Neural progenitor cell (in vitro differentiated cells): ENCODE measurements at regions not wholly inside any gene's neighbourhood (a gene's known extent, or its start where the extent isn't known, plus 50 kb on each side); places are given as distances from the start of the nearest gene placed in this dataset.
"Not testable (repeated sequence)": the region's sequence is repeated elsewhere in the genome, so short reads cannot be mapped to it uniquely, and the experiment has no call there.

Experiments
- DNase-seq: peaks from one replicate; pipeline ENCODE4 v3.0.0-alpha.2; 2016; ENCODE audit warnings: low spot score
- H2AFZ ChIP-seq: fragments of 200-600 bp; sonication (generic); replicated peaks from 2 replicates; pipeline ENCODE4 v1.6.1; 2016; ENCODE audit warnings: antibody characterized with exemption
- H3F3A ChIP-seq: fragments of 200-600 bp; sonication (generic); 2 replicates; pipeline ENCODE4 v1.6.1; 2016; ENCODE audit warnings: antibody characterized with exemption, low read depth
- H3K27ac ChIP-seq: fragments of 200-600 bp; sonication (generic); 2 replicates; pipeline ENCODE4 v1.5.1; 2016; ENCODE audit warnings: mild to moderate bottlenecking
- H3K27me3 ChIP-seq: fragments of 200-600 bp; sonication (generic); 2 replicates; pipeline ENCODE4 v1.6.1; 2016; ENCODE audit warnings: mild to moderate bottlenecking, moderate library complexity
- H3K36me3 ChIP-seq: fragments of 200-600 bp; sonication (generic); 2 replicates; pipeline ENCODE4 v1.5.1; 2016
- H3K4me1 ChIP-seq: fragments of 200-600 bp; sonication (generic); 2 replicates; pipeline ENCODE4 v1.6.1; 2016; ENCODE audit warnings: mixed run types
- H3K4me2 ChIP-seq: fragments of 200-600 bp; sonication (generic); 2 replicates; pipeline ENCODE4 v1.6.1; 2016
- H3K4me3 ChIP-seq: fragments of 200-600 bp; sonication (generic); 2 replicates; pipeline ENCODE4 v1.5.1; 2016
- H3K79me2 ChIP-seq: fragments of 200-600 bp; sonication (generic); 2 replicates; pipeline ENCODE4 v1.6.1; 2016; ENCODE audit warnings: low read depth
- H3K9ac ChIP-seq: fragments of 200-600 bp; sonication (generic); 2 replicates; pipeline ENCODE4 v1.6.1; 2016
- H3K9me3 ChIP-seq: fragments of 200-600 bp; sonication (generic); 2 replicates; pipeline ENCODE4 v1.5.1; 2016; ENCODE audit warnings: low read depth
- H4K20me1 ChIP-seq: fragments of 200-600 bp; sonication (generic); 2 replicates; pipeline ENCODE4 v1.6.1; 2016; ENCODE audit warnings: low read depth
- H3K27ac Mint-ChIP-seq: 3 replicates; pipeline ENCODE4 v1.8.0; 2021; ENCODE audit warnings: mixed read lengths
- H3K27me3 Mint-ChIP-seq: 2 replicates; pipeline ENCODE4 v1.8.0; 2022; ENCODE audit warnings: low read depth, mild to moderate bottlenecking, inconsistent platforms, moderate library complexity, mixed read lengths; ENCODE audit not compliant: insufficient read depth
- H3K36me3 Mint-ChIP-seq: 3 replicates; pipeline ENCODE4 v1.8.0; 2021; ENCODE audit warnings: mixed read lengths
- H3K4me1 Mint-ChIP-seq: 3 replicates; pipeline ENCODE4 v1.8.0; 2021; ENCODE audit warnings: mixed read lengths
- H3K4me3 Mint-ChIP-seq: 3 replicates; pipeline ENCODE4 v1.8.0; 2021; ENCODE audit warnings: mild to moderate bottlenecking, moderate library complexity, mixed read lengths
- H3K9me3 Mint-ChIP-seq: 3 replicates; pipeline ENCODE4 v1.8.0; 2020; ENCODE audit warnings: mixed read lengths
- CTCF ChIP-seq: fragments of 200-600 bp; sonication (generic); IDR thresholded peaks from 2 replicates; pipeline ENCODE4 v1.5.1; 2017; ENCODE audit warnings: antibody characterized with exemption, mild to moderate bottlenecking
- EZH2 ChIP-seq: fragments of 200-600 bp; sonication (generic); IDR thresholded peaks from 2 replicates; pipeline ENCODE4 v1.6.1; 2017; ENCODE audit warnings: antibody characterized with exemption, mild to moderate bottlenecking, moderate library complexity
- EZH2phosphoT487 ChIP-seq: fragments of 200-600 bp; sonication (generic); IDR thresholded peaks from 2 replicates; pipeline ENCODE4 v1.6.1; 2017; ENCODE audit warnings: antibody characterized with exemption

DNA sequence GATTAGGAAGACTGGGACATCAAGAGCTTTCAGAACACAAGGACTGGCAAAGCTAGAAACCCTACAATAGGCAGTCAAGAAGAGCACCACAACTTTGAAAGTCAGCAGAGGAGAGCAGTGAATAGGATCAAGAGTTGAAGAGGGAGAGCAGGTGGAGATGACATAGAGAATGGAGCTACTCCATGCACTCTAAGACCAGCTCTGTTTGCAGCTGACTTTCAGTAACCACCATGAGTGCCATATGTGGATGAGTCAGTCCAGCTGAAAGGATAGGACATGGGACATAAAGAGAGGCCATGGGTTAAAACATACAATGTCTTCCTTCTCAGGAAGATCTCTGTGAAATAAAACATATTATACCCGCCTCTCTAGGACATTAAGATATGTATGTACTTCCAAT lies 289.1 kb upstream of the KLF4 start:
- H3K9me3 ChIP-seq: no peaks in the 10 kb centered on the region
- H3K9ac ChIP-seq: no peak overlapping the region
- Mint-ChIP-seq H3K36me3 (no peaks in the 10 kb centered on the region), H3K4me1 (no peaks in the 10 kb centered on the region), H3K9me3 (peaks cover 3% of the 10 kb centered on the region), H3K27me3 (peaks cover 5% of the 10 kb centered on the region), H3K27ac (no peak overlapping the region), H3K4me3 (no peak overlapping the region)
- H3K79me2 ChIP-seq: no peaks in the 10 kb centered on the region
- DNase-seq: no peak
- no peak overlapping the region for H3K4me3 ChIP-seq
- no peaks in the 10 kb centered on the region for H4K20me1 ChIP-seq
- no peak overlapping the region for H2AFZ ChIP-seq
- no peaks in the 10 kb centered on the region for H3K36me3 ChIP-seq
- no peaks in the 10 kb centered on the region for H3K27me3 ChIP-seq
- TF ChIP-seq EZH2phosphoT487 (no peak), EZH2 (no peak), CTCF (no peak)
- H3K27ac ChIP-seq: no peak overlapping the region
- H3K4me2 ChIP-seq: no peak overlapping the region
- no peaks in the 10 kb centered on the region for H3K4me1 ChIP-seq
- no peaks in the 10 kb centered on the region for H3F3A ChIP-seq

DNA sequence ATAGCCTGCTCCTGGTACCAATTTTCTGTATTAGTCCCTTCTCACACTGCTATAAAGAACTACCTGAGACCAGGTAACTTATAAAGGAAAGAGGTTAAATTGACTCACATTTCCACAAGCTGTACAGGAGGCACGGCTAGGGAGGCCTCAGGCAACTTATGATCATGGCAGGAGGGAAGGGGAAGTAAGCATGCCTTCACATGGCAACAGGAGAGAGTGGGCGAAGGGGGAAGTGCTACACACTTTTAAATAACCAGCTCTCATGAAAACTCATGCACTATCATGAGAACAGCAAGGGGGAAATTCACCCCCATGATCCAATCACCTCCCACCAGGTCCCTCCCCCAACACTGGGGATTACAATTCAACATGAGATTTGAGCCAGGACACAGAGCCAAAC lies 284.5 kb upstream of the KLF4 start:
- H3K27me3 ChIP-seq, H3K36me3 ChIP-seq, H3K36me3 Mint-ChIP-seq, H3K4me2 ChIP-seq, H3K79me2 ChIP-seq, H2AFZ ChIP-seq, H4K20me1 ChIP-seq, H3K4me3 ChIP-seq, H3K9me3 ChIP-seq, H3K4me1 ChIP-seq, H3K4me3 Mint-ChIP-seq, H3K27ac ChIP-seq, H3K9ac ChIP-seq, H3K27ac Mint-ChIP-seq, H3F3A ChIP-seq, H3K27me3 Mint-ChIP-seq, H3K4me1 Mint-ChIP-seq, DNase-seq: not testable (repeated sequence)
- peaks cover 17% of the 10 kb centered on the region for H3K9me3 Mint-ChIP-seq

GRCh38 chr9:107772988-107773387 lies 283.4 kb upstream of the KLF4 start:
- no peak overlapping the region for H3K27ac ChIP-seq
- DNase-seq: no peak
- Mint-ChIP-seq H3K36me3 (no peaks in the 10 kb centered on the region), H3K27me3 (peaks cover 6% of the 10 kb centered on the region), H3K27ac (no peak overlapping the region), H3K9me3 (peaks cover 17% of the 10 kb centered on the region), H3K4me1 (no peaks in the 10 kb centered on the region), H3K4me3 (no peak overlapping the region)
- TF ChIP-seq CTCF: no peak
- no peak for TF ChIP-seq EZH2
- TF ChIP-seq EZH2phosphoT487: no peak
- H3K4me3 ChIP-seq: no peak overlapping the region
- no peaks in the 10 kb centered on the region for H4K20me1 ChIP-seq
- no peaks in the 10 kb centered on the region for H3K36me3 ChIP-seq
- H3K4me2 ChIP-seq: no peak overlapping the region
- H3K79me2 ChIP-seq: no peaks in the 10 kb centered on the region
- no peak overlapping the region for H3K9ac ChIP-seq
- H2AFZ ChIP-seq: no peak overlapping the region
- no peaks in the 10 kb centered on the region for H3K9me3 ChIP-seq
- no peaks in the 10 kb centered on the region for H3K27me3 ChIP-seq
- H3K4me1 ChIP-seq: no peaks in the 10 kb centered on the region
- no peaks in the 10 kb centered on the region for H3F3A ChIP-seq

DNA sequence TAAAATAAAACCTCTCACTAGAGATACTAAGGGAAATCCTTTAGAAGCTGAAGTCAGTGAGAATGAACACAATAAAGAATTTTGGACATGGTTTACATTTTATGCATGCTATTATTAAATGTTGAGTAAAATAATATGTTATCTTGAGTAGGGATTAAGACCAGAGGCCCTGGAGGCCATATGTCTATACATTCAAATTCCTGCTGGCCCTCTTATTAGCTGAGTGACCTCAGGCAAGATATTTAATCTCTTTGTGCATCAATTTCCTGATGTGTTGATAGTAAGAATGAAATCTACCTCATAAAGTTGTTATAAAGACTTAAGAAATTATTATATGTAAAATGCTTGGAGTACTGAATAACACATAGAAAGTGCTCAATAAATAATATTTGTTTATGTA lies 281.1 kb upstream of the KLF4 start:
- Histone ChIP-seq H2AFZ (no peak overlapping the region), H3K9ac (no peak overlapping the region), H3K9me3 (no peaks in the 10 kb centered on the region), H3K4me2 (no peak overlapping the region), H3K4me3 (no peak overlapping the region), H3K27ac (no peak overlapping the region), H3K4me1 (no peaks in the 10 kb centered on the region), H3K36me3 (no peaks in the 10 kb centered on the region), H3F3A (no peaks in the 10 kb centered on the region), H3K79me2 (no peaks in the 10 kb centered on the region), H3K27me3 (no peaks in the 10 kb centered on the region), H4K20me1 (no peaks in the 10 kb centered on the region)
- Mint-ChIP-seq H3K27ac (no peak overlapping the region), H3K36me3 (no peaks in the 10 kb centered on the region), H3K4me1 (no peaks in the 10 kb centered on the region), H3K4me3 (no peak overlapping the region), H3K27me3 (peaks cover 6% of the 10 kb centered on the region), H3K9me3 (peaks cover 17% of the 10 kb centered on the region)
- DNase-seq: no peak
- TF ChIP-seq CTCF (no peak), EZH2phosphoT487 (no peak), EZH2 (no peak)
